Kidney (tissue), 13 donors: ENCODE measurements at regions not wholly inside any gene's neighbourhood (a gene's known extent, or its start where the extent isn't known, plus 50 kb on each side); places are given as distances from the start of the nearest gene placed in this dataset.
A peak's percentile ranks its signal among the peaks of the same experiment; 100 is the strongest.

Source experiments
- DNase-seq, 5 donors: peaks; one replicate each; pipeline ENCODE4 v3.0.0-alpha.2; 2013 to 2020
- FAIRE-seq: peaks from 2 replicates; lab custom pipeline; 2012; peaks lifted over from hg19 to GRCh38; lab: Jason Lieb, UNC
- H3K27ac ChIP-seq, 2 donors: one replicate each; pipeline ENCODE4 v1.7.0; 2013; ENCODE audit warnings: low read depth in 2 of 2, low read length in 2 of 2, inconsistent platforms in 1 of 2
- H3K27me3 ChIP-seq: one replicate; pipeline ENCODE4 v1.7.1; 2013; ENCODE audit warnings: low read length, inconsistent platforms; ENCODE audit not compliant: control insufficient read depth, insufficient read depth
- H3K36me3 ChIP-seq, 3 donors: one replicate each; pipeline versions ENCODE4 v1.7.0 to v1.7.1; 2013; ENCODE audit warnings: low read length in 3 of 3, control low read depth in 1 of 3, inconsistent platforms in 1 of 3; ENCODE audit not compliant: insufficient read depth in 3 of 3, control insufficient read depth in 2 of 3
- H3K4me1 ChIP-seq, 3 donors: one replicate each; pipeline versions ENCODE4 v1.7.0 to v1.7.1; 2013; ENCODE audit warnings: low read length in 3 of 3, inconsistent platforms in 1 of 3, low read depth in 1 of 3; ENCODE audit not compliant: control insufficient read depth in 2 of 3, insufficient read depth in 2 of 3
- H3K4me3 ChIP-seq, 3 donors: one replicate each; pipeline versions ENCODE4 v1.7.0 to v1.8.1; 2013; ENCODE audit warnings: low read length in 3 of 3, control low read depth in 1 of 3, inconsistent platforms in 1 of 3
- H3K9ac ChIP-seq, 3 donors: one replicate each; pipeline versions ENCODE4 v1.7.0 to v1.7.1; 2013; ENCODE audit warnings: low read length in 3 of 3, control low read depth in 1 of 3, inconsistent platforms in 1 of 3
- H3K9me3 ChIP-seq, 3 donors: one replicate each; pipeline versions ENCODE4 v1.7.0 to v1.7.1; 2013; ENCODE audit warnings: low read length in 3 of 3, control low read depth in 1 of 3, inconsistent platforms in 1 of 3; ENCODE audit not compliant: control insufficient read depth in 2 of 3, insufficient read depth in 1 of 3
- CTCF ChIP-seq: IDR thresholded peaks from 3 replicates; pipeline ENCODE4 v1.5.1; 2012; ENCODE audit warnings: mild to moderate bottlenecking, moderate library complexity, borderline replicate concordance; ENCODE audit not compliant: insufficient read depth; ENCODE audit errors: extremely low read depth
- intact Hi-C: fragments of 100-400 bp; cut with DNase I; formaldehyde crosslinking; loops from one replicate; pipeline ENCODE4 v1.11.1; 2022
- donor health status: control.
- donor health status: control.
- donor health status: control.
- donor health status: control.
- donor health status: control.
- donor health status: DM: yes; HTN: yes; CAD: no.
- donor health status: Normal renal cell carcinoma (clear cell type).

DNA sequence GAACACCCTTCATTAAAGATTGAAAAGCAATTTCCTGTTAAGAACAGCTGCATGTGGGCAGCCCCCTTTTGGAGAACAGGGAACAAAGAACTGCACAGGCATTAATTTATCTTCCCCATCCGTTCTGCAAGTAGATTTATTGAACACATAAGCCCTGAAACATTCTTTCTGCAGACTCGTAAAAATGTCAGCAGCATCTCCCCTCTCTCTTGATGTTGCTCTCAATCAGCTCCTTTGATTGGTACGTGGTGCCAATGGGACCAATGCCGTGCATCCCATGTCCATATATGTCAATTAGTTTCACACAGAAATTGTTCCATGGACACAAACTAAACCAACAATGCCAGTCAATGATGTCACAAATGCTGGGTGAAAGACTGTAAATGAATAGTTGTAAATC lies 228.5 kb upstream of the RASGEF1B start:
- no peak for DNase-seq
- H3K9me3 ChIP-seq = no peaks in the 10 kb centered on the region
- no peak overlapping the region for H3K27ac ChIP-seq
- no peak for TF ChIP-seq CTCF
- H3K36me3 ChIP-seq = no peaks in the 10 kb centered on the region
- no peaks in the 10 kb centered on the region for H3K4me1 ChIP-seq
- intact Hi-C loops = no loop called here
- H3K27me3 ChIP-seq = no peaks in the 10 kb centered on the region
- H3K9ac ChIP-seq = no peak overlapping the region
- FAIRE-seq = no peak
- H3K4me3 ChIP-seq = no peak overlapping the region

GRCh38 chr4:81698538-81699296 lies 227.0 kb upstream of the RASGEF1B start:
- H3K27me3 ChIP-seq = no peaks in the 10 kb centered on the region
- TF ChIP-seq CTCF = no peak
- peak in 2 of 5 donors; percentile 25 to 30 for DNase-seq
- intact Hi-C loops = no loop called here
- H3K4me1 ChIP-seq = no peaks in the 10 kb centered on the region
- no peak overlapping the region for H3K4me3 ChIP-seq
- H3K27ac ChIP-seq = no peak overlapping the region
- H3K9me3 ChIP-seq = no peaks in the 10 kb centered on the region
- no peak for FAIRE-seq
- no peak overlapping the region for H3K9ac ChIP-seq
- no peaks in the 10 kb centered on the region for H3K36me3 ChIP-seq

GRCh38 chr4:81694176-81694913 lies 222.6 kb upstream of the RASGEF1B start:
- TF ChIP-seq CTCF = no peak
- FAIRE-seq = no peak
- no peaks in the 10 kb centered on the region for H3K27me3 ChIP-seq
- no peak overlapping the region for H3K27ac ChIP-seq
- H3K4me1 ChIP-seq = no peaks in the 10 kb centered on the region
- H3K4me3 ChIP-seq = no peak overlapping the region
- H3K9me3 ChIP-seq = no peaks in the 10 kb centered on the region
- no peak for DNase-seq
- intact Hi-C loops = no loop called here
- no peak overlapping the region for H3K9ac ChIP-seq
- H3K36me3 ChIP-seq = no peaks in the 10 kb centered on the region
